MM.1S (cell line): ENCODE measurements at regions not wholly inside any gene's neighbourhood (a gene's known extent, or its start where the extent isn't known, plus 50 kb on each side); places are given as distances from the start of the nearest gene placed in this dataset.

Experiments used
- EZH2 ChIP-seq: fragments of 300-600 bp; sonication (generic); optimal IDR thresholded peaks from 2 replicates; pipeline ENCODE3; 2017; ENCODE audit warnings: low read depth, mild to moderate bottlenecking, antibody characterized with exemption, low read length, mixed read lengths
- EZH2phosphoT487 ChIP-seq: fragments of 300-600 bp; sonication (generic); IDR thresholded peaks from 2 replicates; pipeline ENCODE4 v1.6.1; 2018; ENCODE audit warnings: antibody characterized with exemption, low read length
- TF ChIP-seq, protein P1 (sequence below): fragments of 300-600 bp; sonication (generic); IDR thresholded peaks from 2 replicates; pipeline ENCODE4 v1.5.1; 2016; ENCODE audit warnings: antibody characterized with exemption, low read length, mixed read lengths

DNA sequence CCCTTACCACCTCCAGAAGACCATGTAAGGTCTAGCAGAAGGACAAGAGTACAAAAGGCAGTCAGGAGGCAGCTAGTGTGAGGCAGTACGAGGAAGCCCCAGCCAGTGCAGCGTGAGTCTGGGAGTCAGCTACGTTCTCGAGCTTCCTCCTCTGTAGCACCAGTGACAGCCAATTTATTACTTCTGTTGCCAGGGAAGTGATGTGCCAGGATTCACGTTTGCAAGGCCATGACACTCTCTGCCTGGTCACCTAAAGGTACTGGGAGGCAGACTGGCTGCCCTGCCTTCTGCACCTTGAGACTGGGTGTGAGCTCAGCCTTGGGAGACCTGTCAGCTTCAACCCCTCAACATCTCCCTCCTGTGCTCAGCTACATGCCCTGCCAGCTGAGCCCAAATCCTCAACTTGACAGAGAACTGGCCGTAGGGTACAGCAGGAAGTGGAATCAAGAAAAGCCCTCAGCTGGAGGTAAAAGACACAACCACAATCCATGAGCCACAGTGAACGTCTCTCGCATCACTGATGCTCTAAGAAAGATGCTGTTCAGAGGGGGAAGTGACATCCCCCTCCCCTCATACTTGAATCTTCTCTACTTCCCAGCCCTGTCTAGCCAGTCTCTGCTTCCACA is 182.5 kb upstream of the RGS6 start:
- TF ChIP-seq, protein P1, sequence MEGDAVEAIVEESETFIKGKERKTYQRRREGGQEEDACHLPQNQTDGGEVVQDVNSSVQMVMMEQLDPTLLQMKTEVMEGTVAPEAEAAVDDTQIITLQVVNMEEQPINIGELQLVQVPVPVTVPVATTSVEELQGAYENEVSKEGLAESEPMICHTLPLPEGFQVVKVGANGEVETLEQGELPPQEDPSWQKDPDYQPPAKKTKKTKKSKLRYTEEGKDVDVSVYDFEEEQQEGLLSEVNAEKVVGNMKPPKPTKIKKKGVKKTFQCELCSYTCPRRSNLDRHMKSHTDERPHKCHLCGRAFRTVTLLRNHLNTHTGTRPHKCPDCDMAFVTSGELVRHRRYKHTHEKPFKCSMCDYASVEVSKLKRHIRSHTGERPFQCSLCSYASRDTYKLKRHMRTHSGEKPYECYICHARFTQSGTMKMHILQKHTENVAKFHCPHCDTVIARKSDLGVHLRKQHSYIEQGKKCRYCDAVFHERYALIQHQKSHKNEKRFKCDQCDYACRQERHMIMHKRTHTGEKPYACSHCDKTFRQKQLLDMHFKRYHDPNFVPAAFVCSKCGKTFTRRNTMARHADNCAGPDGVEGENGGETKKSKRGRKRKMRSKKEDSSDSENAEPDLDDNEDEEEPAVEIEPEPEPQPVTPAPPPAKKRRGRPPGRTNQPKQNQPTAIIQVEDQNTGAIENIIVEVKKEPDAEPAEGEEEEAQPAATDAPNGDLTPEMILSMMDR, result no peak
- no peak for TF ChIP-seq EZH2
- TF ChIP-seq EZH2phosphoT487, result no peak
